ENCODE measurements at regions not wholly inside any gene's neighbourhood (a gene's known extent, or its start where the extent isn't known, plus 50 kb on each side); places are given as distances from the start of the nearest gene placed in this dataset.

- Histone ChIP-seq H3K4me1 (ENCODE audit: insufficient read depth, low read length) (no peaks in the 10 kb centered on the region), H3K27ac (ENCODE audit: low read depth, low read length) (no peak overlapping the region), H4K20me1 (ENCODE audit: insufficient read depth, low read length) (no peaks in the 10 kb centered on the region), H3K9me3 (ENCODE audit: insufficient read depth, low read depth, low read length) (no peaks in the 10 kb centered on the region), H3K4me3 (ENCODE audit: insufficient read depth, low read depth, low read length) (no peak overlapping the region), H3K9ac (ENCODE audit: low read length) (no peak overlapping the region), H3K27me3 (ENCODE audit: insufficient read depth, low read length) (no peaks in the 10 kb centered on the region), H2AFZ (ENCODE audit: low read depth, low read length) (no peak overlapping the region), H3K79me2 (ENCODE audit: insufficient read depth, low read length) (no peaks in the 10 kb centered on the region), H3K36me3 (ENCODE audit: insufficient read depth, low read length) (no peaks in the 10 kb centered on the region), H3K4me2 (ENCODE audit: low read length) (no peak overlapping the region)
- no peak overlapping the region for H3K4me3 Mint-ChIP-seq (ENCODE audit: unreplicated experiment)
- TF ChIP-seq, protein P1, sequence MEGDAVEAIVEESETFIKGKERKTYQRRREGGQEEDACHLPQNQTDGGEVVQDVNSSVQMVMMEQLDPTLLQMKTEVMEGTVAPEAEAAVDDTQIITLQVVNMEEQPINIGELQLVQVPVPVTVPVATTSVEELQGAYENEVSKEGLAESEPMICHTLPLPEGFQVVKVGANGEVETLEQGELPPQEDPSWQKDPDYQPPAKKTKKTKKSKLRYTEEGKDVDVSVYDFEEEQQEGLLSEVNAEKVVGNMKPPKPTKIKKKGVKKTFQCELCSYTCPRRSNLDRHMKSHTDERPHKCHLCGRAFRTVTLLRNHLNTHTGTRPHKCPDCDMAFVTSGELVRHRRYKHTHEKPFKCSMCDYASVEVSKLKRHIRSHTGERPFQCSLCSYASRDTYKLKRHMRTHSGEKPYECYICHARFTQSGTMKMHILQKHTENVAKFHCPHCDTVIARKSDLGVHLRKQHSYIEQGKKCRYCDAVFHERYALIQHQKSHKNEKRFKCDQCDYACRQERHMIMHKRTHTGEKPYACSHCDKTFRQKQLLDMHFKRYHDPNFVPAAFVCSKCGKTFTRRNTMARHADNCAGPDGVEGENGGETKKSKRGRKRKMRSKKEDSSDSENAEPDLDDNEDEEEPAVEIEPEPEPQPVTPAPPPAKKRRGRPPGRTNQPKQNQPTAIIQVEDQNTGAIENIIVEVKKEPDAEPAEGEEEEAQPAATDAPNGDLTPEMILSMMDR (IDR thresholded peaks at IDR 0.05; ENCODE audit: insufficient read depth, low read depth, low read length): no peak
- TF ChIP-seq EZH2 (IDR thresholded peaks at IDR 0.05; ENCODE audit: insufficient read depth, low read length): no peak
- no peaks in the 10 kb centered on the region for H3K36me3 Mint-ChIP-seq (ENCODE audit: low read depth, unreplicated experiment)
- H3K27me3 Mint-ChIP-seq (ENCODE audit: low read depth, unreplicated experiment): no peaks in the 10 kb centered on the region
- DNase-seq (ENCODE audit: low read depth) (peak; percentile 45), FAIRE-seq (no peak)
- H3K4me1 Mint-ChIP-seq (ENCODE audit: low read depth, unreplicated experiment): no peaks in the 10 kb centered on the region
- H3K9me3 Mint-ChIP-seq (ENCODE audit: unreplicated experiment): peaks cover 2% of the 10 kb centered on the region
- H3K27ac Mint-ChIP-seq (ENCODE audit: unreplicated experiment): no peak overlapping the region
These were observed 199.1 kb upstream of the UBE2E3 start for GRCh38 chr2:180781276-180781675.

DNA sequence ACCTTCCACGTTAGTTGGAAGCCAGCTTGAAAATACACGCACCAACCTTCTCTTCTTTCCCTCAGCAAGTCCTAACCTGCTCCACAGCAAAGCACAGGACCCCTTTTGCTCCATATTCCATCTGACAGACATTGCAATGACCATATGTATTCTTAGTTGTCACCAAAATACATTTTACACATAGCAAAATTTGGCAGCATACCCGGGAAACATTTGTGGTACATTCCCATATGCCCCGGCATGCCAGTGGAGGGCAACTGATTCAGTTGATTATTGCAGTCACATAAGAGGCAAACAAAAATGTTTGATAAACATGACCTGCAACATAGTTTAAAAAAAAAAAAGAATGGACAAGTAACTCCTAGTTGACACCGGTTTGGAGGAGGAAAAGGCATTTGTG lies 202.1 kb upstream of the UBE2E3 start:
- H3K4me2 ChIP-seq (ENCODE audit: low read length): no peak overlapping the region
- no peak overlapping the region for H3K9ac ChIP-seq (ENCODE audit: low read length)
- FAIRE-seq (no peak), DNase-seq (ENCODE audit: low read depth) (no peak)
- H3K4me3 Mint-ChIP-seq (ENCODE audit: unreplicated experiment): no peak overlapping the region
- H3K9me3 ChIP-seq (ENCODE audit: insufficient read depth, low read depth, low read length): no peaks in the 10 kb centered on the region
- no peaks in the 10 kb centered on the region for H3K36me3 Mint-ChIP-seq (ENCODE audit: low read depth, unreplicated experiment)
- H4K20me1 ChIP-seq (ENCODE audit: insufficient read depth, low read length): no peaks in the 10 kb centered on the region
- H2AFZ ChIP-seq (ENCODE audit: low read depth, low read length): no peak overlapping the region
- H3K27ac ChIP-seq (ENCODE audit: low read depth, low read length): no peak overlapping the region
- H3K36me3 ChIP-seq (ENCODE audit: insufficient read depth, low read length): no peaks in the 10 kb centered on the region
- H3K4me1 ChIP-seq (ENCODE audit: insufficient read depth, low read length): no peaks in the 10 kb centered on the region
- H3K27me3 Mint-ChIP-seq (ENCODE audit: low read depth, unreplicated experiment): no peaks in the 10 kb centered on the region
- H3K79me2 ChIP-seq (ENCODE audit: insufficient read depth, low read length): no peaks in the 10 kb centered on the region
- H3K9me3 Mint-ChIP-seq (ENCODE audit: unreplicated experiment): peaks cover under 1% of the 10 kb centered on the region
- TF ChIP-seq, protein P1 (IDR thresholded peaks at IDR 0.05; ENCODE audit: insufficient read depth, low read depth, low read length): no peak
- TF ChIP-seq EZH2 (IDR thresholded peaks at IDR 0.05; ENCODE audit: insufficient read depth, low read length): no peak
- H3K4me3 ChIP-seq (ENCODE audit: insufficient read depth, low read depth, low read length): no peak overlapping the region
- no peaks in the 10 kb centered on the region for H3K4me1 Mint-ChIP-seq (ENCODE audit: low read depth, unreplicated experiment)
- H3K27me3 ChIP-seq (ENCODE audit: insufficient read depth, low read length): no peaks in the 10 kb centered on the region
- no peak overlapping the region for H3K27ac Mint-ChIP-seq (ENCODE audit: unreplicated experiment)

DNA sequence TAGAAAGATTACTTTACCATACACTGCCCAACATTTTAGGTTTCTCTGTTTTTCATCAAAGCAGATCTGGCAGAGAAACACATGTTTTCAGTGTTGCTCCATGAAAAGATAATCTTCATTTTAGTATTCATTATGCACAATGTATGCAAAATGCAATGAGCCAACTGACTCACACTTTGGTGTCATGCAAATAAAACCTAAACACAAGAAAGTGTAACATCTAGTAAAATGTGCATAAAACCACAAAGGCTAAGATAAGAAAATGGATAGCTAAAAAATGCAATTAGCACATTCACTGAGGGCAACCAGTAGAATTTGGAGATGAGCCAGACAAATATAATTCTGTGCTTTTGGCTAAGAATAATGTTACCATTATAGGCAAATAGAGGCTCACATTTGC lies 203.5 kb upstream of the UBE2E3 start:
- Mint-ChIP-seq H3K27ac (ENCODE audit: unreplicated experiment) (no peak overlapping the region), H3K36me3 (ENCODE audit: low read depth, unreplicated experiment) (no peaks in the 10 kb centered on the region), H3K27me3 (ENCODE audit: low read depth, unreplicated experiment) (no peaks in the 10 kb centered on the region), H3K9me3 (ENCODE audit: unreplicated experiment) (no peaks in the 10 kb centered on the region), H3K4me1 (ENCODE audit: low read depth, unreplicated experiment) (no peaks in the 10 kb centered on the region), H3K4me3 (ENCODE audit: unreplicated experiment) (no peak overlapping the region)
- Histone ChIP-seq H3K9ac (ENCODE audit: low read length) (no peak overlapping the region), H3K9me3 (ENCODE audit: insufficient read depth, low read depth, low read length) (no peaks in the 10 kb centered on the region), H2AFZ (ENCODE audit: low read depth, low read length) (no peak overlapping the region), H3K27me3 (ENCODE audit: insufficient read depth, low read length) (no peaks in the 10 kb centered on the region), H3K79me2 (ENCODE audit: insufficient read depth, low read length) (no peaks in the 10 kb centered on the region), H4K20me1 (ENCODE audit: insufficient read depth, low read length) (no peaks in the 10 kb centered on the region), H3K36me3 (ENCODE audit: insufficient read depth, low read length) (no peaks in the 10 kb centered on the region), H3K27ac (ENCODE audit: low read depth, low read length) (no peak overlapping the region), H3K4me3 (ENCODE audit: insufficient read depth, low read depth, low read length) (no peak overlapping the region), H3K4me2 (ENCODE audit: low read length) (no peak overlapping the region), H3K4me1 (ENCODE audit: insufficient read depth, low read length) (no peaks in the 10 kb centered on the region)
- DNase-seq (ENCODE audit: low read depth) (peak; percentile 73), FAIRE-seq (peak; percentile 73)
- TF ChIP-seq, protein P1 (IDR thresholded peaks at IDR 0.05; ENCODE audit: insufficient read depth, low read depth, low read length): no peak
- TF ChIP-seq EZH2 (IDR thresholded peaks at IDR 0.05; ENCODE audit: insufficient read depth, low read length): no peak

Data from astrocyte (in vitro differentiated cells and primary cell).